Hematopoietic multipotent progenitor cell treated with erythropoietin and hydrocortisone succinate and interleukin-3 and kit ligand, for 8 days (in vitro differentiated cells): ENCODE measurements at regions not wholly inside any gene's neighbourhood (a gene's known extent, or its start where the extent isn't known, plus 50 kb on each side); places are given as distances from the start of the nearest gene placed in this dataset.

ENCODE experiments used
- DNase-seq: peaks from one replicate; pipeline ENCODE4 v3.0.0-alpha.2; 2015

- no peak for DNase-seq
Observed at GRCh38 chr1:37284053-37284452, 190.3 kb upstream of the ZC3H12A start.

DNA sequence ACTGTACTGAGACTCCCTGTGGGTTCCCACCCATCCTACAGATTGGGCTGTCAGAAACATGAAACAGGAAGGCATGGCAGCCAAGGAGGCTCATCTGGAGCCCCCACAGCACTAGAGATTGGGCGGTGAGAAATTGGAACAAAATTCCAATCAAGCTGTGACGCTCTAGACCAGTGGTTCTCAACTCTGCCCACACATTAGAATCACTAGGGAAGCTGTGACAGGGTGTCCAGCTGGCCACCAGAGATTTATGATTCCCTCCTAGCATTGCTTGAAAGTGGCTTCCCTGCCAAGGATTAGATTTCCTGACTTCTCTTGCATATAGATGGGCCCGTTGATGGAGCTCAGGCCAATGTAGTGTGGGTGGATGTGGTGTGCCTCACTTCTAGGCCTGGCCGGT is 187.5 kb upstream of the ZC3H12A start:
- no peak for DNase-seq

DNA sequence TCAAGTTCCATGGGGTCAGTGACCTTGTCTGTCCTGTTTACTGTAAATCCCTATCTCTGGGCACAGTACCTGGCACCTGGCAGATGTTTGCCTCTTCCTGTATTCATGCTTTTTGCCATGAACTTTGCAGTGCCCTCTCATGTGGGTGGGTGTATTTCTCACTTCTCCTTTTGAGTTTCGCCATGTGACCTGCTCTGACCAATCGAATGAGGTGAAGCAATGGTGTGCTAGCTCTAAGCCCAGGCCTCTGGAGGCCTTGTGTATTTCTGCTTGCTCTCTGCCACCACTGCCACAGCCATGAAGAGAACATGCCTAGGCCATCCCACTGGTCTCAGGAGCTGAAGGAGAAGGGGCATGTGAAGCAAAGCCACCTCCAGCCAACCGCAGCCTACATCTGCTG is 185.5 kb upstream of the ZC3H12A start:
- peak; percentile 2 for DNase-seq

DNA sequence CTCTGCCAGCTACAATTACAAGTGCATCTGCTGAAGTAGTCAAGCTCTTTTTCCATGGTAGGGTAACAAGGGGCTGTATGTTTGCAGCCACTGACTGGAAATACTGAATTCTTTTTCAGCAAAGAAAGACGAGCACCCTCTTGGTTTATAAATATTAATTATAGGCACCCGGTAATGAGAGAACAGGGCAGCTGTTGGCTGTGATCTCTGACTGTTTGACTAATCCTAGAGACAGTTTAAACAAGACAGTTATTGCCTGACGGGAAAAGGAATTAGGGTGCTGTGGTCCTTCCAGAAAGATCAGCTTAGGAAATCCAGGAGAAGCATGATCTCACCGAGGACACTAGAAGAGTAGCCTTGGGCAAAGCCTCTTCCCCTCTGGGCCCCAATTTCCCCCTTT is 183.7 kb upstream of the ZC3H12A start:
- DNase-seq: no peak

DNA sequence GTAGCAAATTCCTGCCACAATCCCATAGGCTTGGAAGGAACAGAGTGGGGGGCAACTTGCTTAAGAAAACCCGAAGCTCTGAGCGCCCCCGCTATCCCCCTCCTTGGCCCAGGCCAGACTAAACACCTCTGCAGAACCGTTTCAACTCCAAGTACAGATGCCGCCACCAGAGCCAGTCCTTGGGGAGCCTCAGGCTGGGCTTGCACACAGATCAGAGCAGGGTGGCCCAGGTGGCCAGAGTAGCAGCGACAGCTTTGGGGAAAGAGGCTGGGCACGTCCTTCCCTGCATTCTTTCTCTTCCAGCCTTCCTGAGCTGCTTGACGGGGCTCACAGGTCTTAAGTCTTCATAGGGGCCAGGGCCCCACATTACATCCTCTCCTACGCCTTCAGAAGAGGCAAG is 181.6 kb upstream of the ZC3H12A start:
- DNase-seq: no peak

DNA sequence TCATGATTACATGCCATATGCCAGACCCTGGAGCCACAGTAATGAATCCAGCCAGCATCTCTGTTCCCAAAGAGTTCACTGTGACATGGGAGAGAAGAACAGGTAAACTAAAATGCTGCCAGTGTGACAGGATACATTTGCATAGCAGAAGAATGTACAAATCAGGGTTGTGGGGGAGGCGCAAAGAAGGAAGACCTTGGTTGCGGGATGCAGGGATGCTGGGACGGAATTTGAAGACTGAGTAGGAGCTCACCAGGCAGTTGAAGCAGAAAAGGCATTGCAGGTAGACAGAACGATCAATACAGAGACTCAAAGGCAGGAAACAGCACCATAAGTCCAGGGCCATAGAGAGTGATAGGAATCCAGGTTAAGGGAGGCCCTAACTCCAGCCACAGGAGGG is 180.3 kb upstream of the ZC3H12A start:
- DNase-seq: no peak

DNA sequence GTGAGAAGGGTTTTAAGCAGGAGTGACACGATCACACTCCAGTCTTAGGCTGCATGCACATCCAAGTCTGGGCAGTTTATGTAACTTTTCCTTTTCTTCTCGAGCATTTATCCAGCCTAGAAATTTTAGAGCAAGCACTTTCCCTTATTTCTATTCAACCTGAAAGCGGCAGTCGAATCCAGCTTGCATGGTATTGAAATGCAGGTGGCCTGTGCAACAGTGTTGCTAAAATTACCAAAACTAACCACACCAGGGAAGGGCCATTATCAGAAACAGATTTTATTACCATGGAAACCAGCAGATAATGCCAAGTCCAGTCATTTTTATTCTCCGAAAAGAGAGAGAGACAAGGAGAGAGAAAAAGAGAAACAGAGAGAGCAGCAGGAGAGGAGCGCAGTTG is 179.9 kb upstream of the ZC3H12A start:
- no peak for DNase-seq

DNA sequence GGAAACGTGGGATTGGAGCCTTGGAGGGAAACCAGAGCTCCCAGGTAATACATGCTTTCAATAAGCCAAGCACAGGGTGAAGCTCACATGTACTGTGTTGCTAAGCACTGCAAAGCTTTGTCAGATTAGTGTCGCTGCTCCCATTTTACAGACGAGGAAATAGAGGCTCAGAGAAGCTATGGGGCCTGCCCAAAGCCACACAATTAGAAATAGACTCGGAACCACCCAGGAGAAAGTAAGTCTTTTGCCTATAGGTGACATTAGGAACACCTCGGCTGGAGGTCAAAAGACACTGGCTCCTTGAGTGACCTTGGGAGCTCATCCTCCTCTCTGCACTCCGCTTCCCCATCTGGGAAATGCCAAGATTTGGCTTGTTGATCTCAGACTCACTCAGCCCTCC is 175.6 kb upstream of the ZC3H12A start:
- no peak for DNase-seq

DNA sequence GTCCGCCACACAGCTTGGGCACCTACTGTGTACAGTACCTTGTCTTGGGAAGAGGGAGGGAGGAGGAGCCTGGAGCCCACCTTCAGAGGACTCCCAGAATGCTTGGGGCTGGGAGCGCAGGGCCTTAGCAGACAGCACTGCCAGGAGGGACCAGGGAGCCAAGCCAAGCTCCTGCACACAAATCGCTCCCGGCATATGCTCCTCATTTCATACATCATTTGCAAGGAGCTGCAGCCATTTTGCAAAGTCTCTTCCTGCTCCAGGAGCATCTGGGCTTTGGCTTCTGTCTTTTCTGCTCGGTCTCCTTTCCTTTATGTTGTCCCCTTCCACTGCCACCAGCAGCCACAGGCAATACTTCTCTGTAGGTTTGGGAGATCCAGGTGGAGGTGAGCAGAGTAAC is 175.2 kb upstream of the ZC3H12A start:
- DNase-seq: no peak

GRCh38 chr1:37303884-37304574 is 170.4 kb upstream of the ZC3H12A start:
- DNase-seq: no peak

DNA sequence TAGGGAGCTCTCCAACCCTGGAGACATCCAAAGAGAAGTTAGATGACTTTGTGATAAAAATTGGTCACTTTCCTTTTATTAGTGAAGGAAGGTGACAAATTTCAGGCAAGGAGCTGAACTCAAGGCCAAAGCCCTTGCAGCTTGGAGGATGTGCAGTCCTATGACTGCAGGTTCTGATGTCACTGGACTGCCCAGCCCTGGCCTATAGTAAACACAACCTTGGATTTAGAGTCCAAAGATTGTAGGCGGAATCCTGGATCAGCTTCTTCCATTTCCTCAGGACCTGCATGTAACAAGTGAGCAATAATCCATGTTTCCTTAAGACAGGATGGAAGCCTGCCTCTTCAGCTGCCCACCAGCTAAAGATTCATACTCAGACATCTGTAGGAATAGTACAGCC is 169.3 kb upstream of the ZC3H12A start:
- no peak for DNase-seq

DNA sequence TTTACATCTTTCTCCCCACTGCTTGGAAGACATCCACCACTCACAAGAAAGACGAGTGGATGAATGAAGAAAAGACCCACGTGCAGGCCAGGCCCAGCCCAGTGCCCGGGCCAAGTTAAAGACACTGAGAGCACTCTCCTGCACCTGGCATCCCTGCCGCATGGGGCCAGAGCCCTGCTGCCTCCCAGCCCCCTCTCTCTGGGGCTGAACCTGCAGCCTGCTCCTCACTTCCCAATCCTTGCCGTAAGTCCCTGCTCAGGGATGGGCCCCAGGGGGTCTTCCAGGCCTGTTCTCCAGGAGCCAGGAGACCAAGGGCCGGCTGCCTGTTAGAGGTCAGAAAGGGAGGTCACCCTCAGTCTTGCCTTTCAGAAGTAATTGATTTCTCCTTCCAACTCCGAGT is 168.5 kb upstream of the ZC3H12A start:
- no peak for DNase-seq

GRCh38 chr1:37306461-37306860 is 167.9 kb upstream of the ZC3H12A start:
- DNase-seq: no peak

- DNase-seq: no peak
Observed at GRCh38 chr1:37306871-37307270, 167.5 kb upstream of the ZC3H12A start.

GRCh38 chr1:37308031-37308960 is 166.1 kb upstream of the ZC3H12A start:
- DNase-seq: no peak

- no peak for DNase-seq
Observed at GRCh38 chr1:37309574-37309973, 164.8 kb upstream of the ZC3H12A start.

DNA sequence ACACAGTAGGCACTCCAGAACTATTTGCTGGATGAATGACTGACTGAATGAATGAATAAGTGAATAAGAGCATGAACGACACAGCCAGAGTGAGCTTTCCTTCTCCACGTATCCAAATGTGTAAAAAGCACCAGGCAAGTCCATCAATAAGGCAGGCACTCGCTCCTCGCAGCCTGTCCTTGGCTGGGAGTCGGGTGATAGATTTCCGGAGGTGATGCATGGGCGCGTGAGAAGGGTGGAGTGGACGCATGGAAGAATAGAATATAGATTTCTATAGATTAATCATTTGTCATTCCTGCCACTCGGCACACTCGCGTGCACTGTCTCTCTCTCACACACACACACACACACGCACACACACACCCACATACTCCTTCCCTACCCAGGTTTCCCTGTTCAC is 164.3 kb upstream of the ZC3H12A start:
- no peak for DNase-seq

GRCh38 chr1:37315371-37315846 is 159.0 kb upstream of the ZC3H12A start:
- no peak for DNase-seq

DNA sequence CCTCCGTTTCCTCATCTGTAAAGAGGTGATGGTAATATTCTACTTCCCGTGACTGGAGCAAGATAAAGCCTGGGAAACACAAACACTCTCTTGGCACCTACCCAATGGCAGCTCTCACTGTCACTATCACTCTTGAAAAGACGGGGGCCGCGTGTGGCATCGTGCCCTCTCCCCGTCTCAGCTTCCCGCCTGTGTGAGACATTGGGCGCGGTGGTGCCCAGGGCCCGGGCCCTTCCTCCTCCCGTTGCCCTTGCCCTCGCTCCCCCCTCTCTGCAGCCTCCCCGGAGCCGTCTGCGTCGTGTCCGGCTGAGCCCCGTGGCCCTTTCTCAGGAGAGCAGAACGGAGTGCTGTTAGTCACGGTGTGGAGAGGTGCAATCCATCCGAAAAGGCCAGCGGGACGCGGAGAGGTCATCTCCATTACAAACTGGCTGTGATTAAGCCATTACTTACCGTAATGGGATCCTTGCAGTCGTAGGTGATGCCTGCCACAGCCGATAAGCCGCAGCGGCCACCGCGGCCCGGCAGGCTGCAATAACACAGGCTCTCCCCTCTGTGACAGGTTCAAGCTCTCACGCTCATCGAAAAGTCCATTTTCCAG is 156.4 kb upstream of the ZC3H12A start:
- DNase-seq: peak; percentile 11

DNA sequence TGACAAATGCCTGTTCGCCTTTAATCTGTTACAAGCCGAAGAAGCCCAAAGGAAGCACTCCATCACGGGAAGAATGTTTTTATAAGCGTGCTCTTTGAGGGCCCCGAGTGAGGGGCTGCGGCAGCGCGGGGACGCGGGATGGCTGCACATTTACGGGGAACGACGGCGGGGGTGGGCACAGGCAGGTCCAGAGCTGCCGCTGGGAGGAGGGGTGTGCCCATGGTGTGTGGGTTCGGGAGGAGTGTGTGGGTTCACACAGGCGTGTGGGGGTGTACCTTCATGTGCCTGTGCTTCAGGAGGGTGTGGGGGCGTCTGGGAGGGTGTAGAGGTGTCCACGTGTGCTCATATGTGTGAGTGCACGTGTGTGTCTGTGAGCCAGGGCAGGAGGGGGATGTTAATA is 155.9 kb upstream of the ZC3H12A start:
- DNase-seq: no peak

DNA sequence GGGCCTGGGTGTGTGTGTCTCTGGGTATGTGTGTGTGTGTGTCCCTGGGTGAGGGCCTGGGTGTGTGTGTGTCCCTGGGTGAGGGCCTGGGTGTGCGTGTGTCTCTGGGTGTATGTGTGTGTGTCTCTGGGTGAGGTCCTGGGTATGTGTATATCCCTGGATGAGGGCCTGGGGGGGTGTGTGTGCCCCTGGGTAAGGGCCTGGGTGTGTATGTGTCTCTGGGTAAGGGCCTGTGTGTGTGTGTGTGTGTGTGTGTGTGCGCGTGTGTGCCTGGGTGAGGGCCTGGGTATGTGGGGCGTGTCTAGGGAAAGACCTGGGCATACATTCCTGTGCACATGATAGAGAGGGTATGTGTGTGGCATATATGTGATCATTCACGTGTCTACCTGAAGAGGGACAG is 155.1 kb upstream of the ZC3H12A start:
- DNase-seq: no peak

GRCh38 chr1:37323486-37324377 is 150.6 kb upstream of the ZC3H12A start:
- DNase-seq: peak; percentile 49

DNA sequence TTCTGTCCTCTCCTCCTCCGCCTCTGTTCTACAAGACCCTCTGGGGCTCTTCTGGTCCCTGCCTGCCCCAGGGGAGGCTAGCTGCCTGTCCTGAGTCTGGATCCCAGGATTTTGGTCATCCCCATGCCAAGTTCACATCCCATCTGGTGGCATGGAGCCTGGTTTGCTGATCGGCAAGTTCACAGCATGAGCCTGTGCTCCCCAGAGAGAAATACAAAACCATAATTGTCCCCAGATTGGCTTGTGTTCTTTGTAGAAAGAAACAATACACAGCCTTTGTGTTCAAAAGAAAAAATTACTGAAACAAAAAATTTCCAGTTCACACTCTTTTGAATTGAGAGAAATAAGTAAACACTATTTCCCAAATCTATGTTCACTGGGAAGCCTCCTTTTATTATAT is 149.4 kb upstream of the ZC3H12A start:
- no peak for DNase-seq
